ENCODE measurements at regions not wholly inside any gene's neighbourhood (a gene's known extent, or its start where the extent isn't known, plus 50 kb on each side); places are given as distances from the start of the nearest gene placed in this dataset.
A peak's percentile ranks its signal among the peaks of the same experiment; 100 is the strongest.

- no peak for DNase-seq (ENCODE audit: low read depth, low spot score)
These were observed 552.1 kb downstream of the DCDC2C start for GRCh38 chr2:4255491-4255890.

GRCh38 chr2:4256351-4256750 lies 553.0 kb downstream of the DCDC2C start:
- no peak for DNase-seq (ENCODE audit: low read depth, low spot score)

DNA sequence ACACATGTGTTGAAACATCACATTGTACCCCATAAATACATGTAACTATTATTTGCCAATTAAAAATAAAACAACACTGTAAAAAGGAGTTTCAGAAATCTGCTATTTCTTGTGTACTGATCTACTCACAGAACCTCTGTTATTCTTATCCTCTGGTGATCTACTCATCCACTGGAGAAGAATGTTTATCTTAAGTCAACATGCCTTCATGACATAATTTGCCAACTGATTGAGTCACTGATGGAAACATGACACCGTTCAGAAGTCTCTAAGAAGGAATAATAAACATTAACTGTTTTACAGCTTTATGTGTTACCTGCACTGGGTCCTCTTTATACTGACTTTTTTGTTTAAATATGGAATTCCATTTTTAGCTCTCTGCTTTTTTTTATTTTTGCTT lies 555.2 kb downstream of the DCDC2C start:
- peak; percentile 1 for DNase-seq (ENCODE audit: low read depth, low spot score)

GRCh38 chr2:4265936-4266335 lies 562.6 kb downstream of the DCDC2C start:
- no peak for DNase-seq (ENCODE audit: low read depth, low spot score)

- no peak for DNase-seq (ENCODE audit: low read depth, low spot score)
These were observed 566.5 kb downstream of the DCDC2C start for GRCh38 chr2:4269885-4270284.

DNA sequence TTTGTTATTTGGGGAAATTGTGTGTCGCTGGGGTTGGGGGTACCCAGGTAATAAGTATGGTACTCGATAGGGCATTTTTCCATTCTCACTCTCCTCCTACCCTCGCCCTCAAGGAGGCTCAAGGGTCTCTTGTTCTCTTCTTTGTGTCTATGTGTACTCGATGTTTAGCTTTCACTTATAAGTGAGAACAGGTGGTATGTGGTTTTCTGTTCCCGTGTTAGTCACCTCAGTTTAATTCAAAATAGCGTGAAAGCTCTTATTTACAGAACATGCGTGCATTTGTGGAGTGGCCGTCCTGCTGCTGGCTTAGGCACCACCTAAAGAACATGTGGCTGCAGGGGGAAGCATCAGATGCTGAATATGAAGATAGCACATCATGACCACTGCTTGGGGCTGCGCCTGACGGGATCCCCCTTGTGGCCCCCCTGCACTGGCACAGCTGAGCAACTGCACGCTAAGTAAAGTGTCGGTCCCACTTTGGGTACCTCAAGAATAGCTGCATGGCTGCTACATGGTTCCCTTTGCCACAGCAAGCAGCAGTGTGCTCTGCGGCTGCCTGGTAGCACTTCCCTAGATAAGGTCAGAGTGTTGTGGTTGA lies 569.0 kb downstream of the DCDC2C start:
- DNase-seq (ENCODE audit: low read depth, low spot score) = no peak

DNA sequence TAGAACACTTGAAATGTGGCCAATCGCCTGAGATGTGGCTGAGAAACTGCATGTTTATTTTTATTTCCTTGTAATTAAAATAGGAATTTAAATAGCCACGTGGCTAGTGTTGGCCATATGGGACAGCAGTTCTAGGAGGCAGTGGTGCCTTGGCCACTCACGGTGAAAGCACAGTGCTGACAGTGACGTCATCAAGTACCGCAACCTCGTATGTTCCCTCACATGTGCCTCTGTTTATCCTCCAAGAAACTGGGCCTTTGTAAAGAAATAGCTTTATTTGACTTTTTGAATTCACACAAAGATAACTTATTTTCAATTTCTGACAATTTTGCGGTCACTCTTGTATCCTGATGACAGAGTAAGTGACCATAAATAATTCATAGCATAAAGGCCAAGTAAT lies 575.0 kb downstream of the DCDC2C start:
- no peak for DNase-seq (ENCODE audit: low read depth, low spot score)

- DNase-seq (ENCODE audit: low read depth, low spot score) = no peak
These were observed 576.1 kb downstream of the DCDC2C start for GRCh38 chr2:4279431-4279830.

DNA sequence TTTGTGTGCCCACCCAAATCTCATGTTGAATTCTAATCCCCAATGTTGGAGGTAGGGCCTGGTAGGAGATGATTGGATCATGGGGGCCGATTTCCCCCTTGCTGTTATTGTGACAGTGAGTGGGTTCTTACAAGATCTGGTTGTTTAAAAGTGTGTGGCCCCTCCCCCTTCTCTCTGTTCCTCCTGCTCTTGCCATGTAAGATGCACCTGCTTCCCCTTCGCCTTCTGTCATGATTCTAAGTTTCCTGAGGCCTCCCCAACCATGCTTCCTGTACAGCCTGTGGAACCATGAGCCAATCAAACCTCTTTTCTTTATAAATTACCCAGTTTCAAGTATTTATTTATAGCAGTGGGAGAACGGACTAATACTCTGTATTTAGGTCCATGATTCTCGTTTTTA lies 588.1 kb downstream of the DCDC2C start:
- DNase-seq (ENCODE audit: low read depth, low spot score) = no peak

- no peak for DNase-seq (ENCODE audit: low read depth, low spot score)
These were observed 592.3 kb downstream of the DCDC2C start for GRCh38 chr2:4295680-4296079.

DNA sequence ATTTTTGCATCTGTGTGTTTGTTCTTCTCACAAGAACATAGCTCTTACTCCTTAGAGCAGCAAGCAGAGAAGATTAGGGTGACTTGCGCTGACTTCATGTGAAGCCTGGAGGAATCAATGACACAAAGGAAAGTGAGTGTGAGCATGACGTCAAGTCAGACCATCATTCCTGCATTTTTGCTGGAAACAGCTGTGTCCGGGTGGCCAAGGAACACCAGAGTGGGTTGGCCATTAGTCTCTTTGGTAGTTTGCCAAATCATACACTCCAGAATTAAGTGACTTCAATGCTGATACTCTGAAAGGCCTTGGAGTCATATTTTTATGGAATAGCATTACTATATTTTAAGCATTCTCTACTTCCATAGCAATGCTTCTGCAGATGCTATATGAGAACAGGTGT lies 597.2 kb downstream of the DCDC2C start:
- DNase-seq (ENCODE audit: low read depth, low spot score) = no peak

DNA sequence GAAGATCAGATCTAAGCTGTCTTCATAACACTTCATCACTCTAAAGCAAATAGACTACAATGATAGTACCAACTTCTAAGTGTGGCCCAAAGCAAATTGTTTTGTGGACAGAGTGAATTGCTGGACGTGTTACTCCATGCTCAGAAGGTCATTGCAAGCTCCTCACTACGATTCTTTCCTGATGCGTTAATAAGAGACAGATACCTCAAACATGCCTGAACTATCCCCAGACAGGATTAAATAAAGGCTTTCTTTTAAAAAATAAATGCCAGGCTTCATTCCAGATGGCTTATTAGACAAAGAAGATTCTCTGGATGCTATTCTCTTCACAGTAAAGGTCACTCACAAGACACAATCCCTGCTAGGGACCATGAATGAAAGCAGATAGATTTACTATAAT lies 621.2 kb downstream of the DCDC2C start:
- DNase-seq (ENCODE audit: low read depth, low spot score) = no peak

- DNase-seq (ENCODE audit: low read depth, low spot score) = no peak
These were observed 633.5 kb downstream of the DCDC2C start for GRCh38 chr2:4336864-4337263.

DNA sequence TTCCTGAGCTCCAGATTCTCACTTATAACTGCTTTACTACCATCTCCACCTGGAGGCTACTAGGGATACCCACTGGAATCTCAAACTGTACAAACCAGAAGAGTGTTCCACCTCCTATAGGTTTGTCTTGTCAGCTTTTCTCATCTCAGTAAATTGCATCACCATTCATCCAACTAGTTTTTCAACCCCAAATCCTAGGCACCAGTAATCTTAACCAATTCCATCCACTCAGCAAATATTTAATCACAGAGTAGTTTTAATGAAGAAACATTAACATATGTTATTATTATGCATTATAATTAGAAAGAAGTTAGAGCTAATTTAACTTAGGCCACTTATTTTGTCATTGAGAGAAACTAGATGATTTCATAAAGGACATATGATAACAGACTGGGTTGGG lies 635.0 kb downstream of the DCDC2C start:
- no peak for DNase-seq (ENCODE audit: low read depth, low spot score)

- DNase-seq (ENCODE audit: low read depth, low spot score) = no peak
These were observed 637.2 kb downstream of the DCDC2C start for GRCh38 chr2:4340536-4340935.

GRCh38 chr2:4346628-4347027 lies 643.3 kb downstream of the DCDC2C start:
- DNase-seq (ENCODE audit: low read depth, low spot score) = no peak

- DNase-seq (ENCODE audit: low read depth, low spot score) = no peak
These were observed 650.3 kb downstream of the DCDC2C start for GRCh38 chr2:4353668-4354067.

- DNase-seq (ENCODE audit: low read depth, low spot score) = no peak
These were observed 650.8 kb downstream of the DCDC2C start for GRCh38 chr2:4354164-4354563.

- DNase-seq (ENCODE audit: low read depth, low spot score) = no peak
These were observed 651.3 kb downstream of the DCDC2C start for GRCh38 chr2:4354678-4355077.

DNA sequence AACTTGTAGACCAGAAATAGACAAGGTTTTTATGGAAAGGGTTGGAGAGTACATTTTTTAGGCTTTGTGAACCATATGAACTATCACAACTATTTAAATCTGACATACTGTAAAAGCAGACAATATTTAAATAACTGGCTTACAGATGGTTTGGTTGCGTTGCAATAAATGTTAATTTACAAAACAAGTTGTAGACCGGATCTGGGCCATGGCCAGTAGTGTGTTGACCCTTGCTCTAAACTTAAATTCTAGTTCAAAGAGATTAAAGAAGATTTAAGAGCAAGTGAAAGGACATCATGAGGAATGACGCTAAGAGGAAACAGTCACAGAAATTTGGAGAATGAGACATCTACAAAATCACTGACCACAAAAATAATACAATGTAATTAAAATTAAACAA lies 652.7 kb downstream of the DCDC2C start:
- DNase-seq (ENCODE audit: low read depth, low spot score) = no peak

GRCh38 chr2:4356541-4356940 lies 653.2 kb downstream of the DCDC2C start:
- no peak for DNase-seq (ENCODE audit: low read depth, low spot score)

DNA sequence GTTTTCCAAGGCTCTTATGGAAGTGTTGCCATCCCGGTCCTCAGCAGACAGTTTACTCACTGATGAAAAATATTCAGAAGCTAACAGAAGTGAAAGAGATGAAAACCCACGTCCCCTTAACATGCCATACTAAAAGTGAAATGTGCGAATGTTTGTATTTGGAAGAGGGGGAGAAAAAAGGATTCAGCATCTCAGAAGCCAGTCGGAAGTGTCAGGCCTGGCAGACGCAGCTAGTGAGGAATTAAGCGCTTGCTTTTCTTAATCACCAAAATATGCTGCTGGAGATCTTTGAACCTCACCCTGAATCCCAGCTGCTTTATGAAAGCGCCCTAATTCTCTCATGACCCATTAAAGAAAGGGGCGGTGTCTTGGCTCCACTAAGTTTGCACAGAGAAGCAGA lies 653.7 kb downstream of the DCDC2C start:
- DNase-seq (ENCODE audit: low read depth, low spot score) = no peak

GRCh38 chr2:4358837-4359236 lies 655.5 kb downstream of the DCDC2C start:
- no peak for DNase-seq (ENCODE audit: low read depth, low spot score)

DNA sequence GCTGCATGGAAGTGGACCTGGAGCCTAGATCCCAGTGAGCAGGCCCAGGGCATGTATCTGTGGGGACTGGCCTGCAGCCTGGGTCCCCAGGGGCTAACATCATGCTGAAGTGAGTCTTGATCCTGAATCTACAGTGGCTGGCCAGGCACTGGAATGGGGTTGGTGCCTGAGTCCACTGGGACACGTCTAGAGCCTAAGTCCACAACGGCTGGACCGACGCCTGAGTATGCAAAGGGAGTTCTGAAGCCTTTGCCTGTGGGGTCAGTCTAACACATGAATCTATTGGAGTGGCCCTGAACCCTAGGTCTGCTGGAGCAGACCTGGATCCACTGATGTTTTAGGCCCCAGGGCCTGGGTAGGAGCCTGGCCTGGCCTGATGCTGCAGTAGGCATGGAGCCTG lies 665.5 kb downstream of the DCDC2C start:
- no peak for DNase-seq (ENCODE audit: low read depth, low spot score)
